ENCODE measurements at regions not wholly inside any gene's neighbourhood (a gene's known extent, or its start where the extent isn't known, plus 50 kb on each side); places are given as distances from the start of the nearest gene placed in this dataset.
A peak's percentile ranks its signal among the peaks of the same experiment; 100 is the strongest.
"Not testable (repeated sequence)": the region's sequence is repeated elsewhere in the genome, so short reads cannot be mapped to it uniquely, and the experiment has no call there.

DNA sequence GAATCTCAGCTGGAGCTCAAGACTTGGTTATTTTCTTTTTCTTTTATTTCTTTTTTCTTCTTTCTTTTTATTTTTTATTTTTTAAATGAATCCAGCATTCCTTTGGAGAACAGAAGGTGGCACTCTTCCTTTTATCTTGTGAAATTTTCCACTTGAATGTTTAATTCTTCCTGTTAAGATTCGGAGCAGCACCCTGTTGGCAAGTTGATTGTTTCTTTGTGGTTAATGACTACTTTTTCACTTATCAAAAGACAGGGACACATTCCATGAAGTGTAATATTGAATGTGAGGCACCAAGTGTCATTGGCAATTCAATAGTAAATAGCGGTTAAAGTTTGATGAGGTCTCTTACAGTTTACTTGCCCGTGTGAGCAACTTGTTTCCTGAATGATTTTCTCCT lies 240.5 kb upstream of the CHD1 start:
- DNase-seq (ENCODE audit: low spot score) (no peak), FAIRE-seq (no peak)

DNA sequence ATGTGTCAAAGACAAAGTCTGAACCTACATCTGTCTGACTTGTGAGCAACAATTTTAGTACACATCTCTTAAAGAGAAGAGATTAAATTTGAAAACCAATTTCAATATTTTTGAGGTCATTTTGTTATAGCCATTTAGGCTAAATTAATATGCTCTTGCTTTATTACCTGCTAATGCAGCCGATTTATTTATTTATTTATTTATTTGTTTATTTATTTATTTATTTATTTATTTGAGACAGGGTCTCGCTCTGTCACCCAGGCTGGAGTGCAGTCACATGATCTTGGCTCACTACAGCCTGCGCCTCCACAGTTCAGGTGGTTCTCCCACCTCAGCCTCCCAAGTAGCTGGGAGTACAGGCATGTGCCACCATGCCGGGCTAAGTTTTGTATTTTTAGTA lies 232.7 kb upstream of the CHD1 start:
- FAIRE-seq; DNase-seq (ENCODE audit: low spot score): not testable (repeated sequence)

DNA sequence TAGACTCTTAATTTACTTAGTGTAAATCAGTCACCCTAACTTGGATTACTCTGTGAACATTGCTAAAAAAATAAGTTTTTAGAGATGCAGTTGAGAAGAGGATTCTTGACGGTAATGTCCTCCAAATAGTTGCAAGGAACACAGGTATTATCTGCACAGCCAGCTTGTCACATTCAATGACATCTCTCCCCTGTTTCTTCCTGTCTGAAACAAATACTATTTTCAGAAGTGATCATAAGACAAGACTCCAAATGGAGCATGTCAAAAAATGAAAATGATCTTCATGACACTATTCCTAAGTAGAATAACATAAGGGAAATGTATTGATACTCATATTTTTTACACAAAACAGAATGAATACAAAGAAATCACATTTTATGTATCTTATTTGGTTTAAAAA lies 227.9 kb upstream of the CHD1 start:
- DNase-seq (ENCODE audit: low spot score) (no peak), FAIRE-seq (no peak)

DNA sequence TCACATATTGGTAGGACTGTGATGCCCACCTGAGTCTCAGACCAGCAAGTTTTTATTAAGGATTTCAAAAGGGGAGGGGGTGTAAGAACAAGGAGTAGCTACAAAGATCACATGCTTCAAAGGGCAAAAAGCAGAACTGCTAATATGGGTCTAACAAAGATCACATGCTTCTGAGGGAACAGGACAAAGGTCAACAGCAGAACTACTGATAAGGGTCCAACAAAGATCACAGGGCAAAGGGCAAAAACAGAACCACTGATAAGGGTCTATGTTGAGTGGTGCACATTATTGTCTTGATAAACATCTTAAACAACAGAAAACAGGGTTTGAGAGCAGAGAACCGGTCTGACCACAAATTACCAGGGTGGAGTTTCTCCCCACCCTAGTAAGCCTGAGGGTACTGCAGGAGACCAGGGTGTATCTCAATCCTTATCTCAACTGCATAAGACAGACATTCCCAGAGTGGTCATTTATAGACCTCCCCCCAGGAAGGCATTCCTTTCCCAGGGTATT lies 214.5 kb upstream of the CHD1 start:
- DNase-seq (ENCODE audit: low spot score); FAIRE-seq: not testable (repeated sequence)

DNA sequence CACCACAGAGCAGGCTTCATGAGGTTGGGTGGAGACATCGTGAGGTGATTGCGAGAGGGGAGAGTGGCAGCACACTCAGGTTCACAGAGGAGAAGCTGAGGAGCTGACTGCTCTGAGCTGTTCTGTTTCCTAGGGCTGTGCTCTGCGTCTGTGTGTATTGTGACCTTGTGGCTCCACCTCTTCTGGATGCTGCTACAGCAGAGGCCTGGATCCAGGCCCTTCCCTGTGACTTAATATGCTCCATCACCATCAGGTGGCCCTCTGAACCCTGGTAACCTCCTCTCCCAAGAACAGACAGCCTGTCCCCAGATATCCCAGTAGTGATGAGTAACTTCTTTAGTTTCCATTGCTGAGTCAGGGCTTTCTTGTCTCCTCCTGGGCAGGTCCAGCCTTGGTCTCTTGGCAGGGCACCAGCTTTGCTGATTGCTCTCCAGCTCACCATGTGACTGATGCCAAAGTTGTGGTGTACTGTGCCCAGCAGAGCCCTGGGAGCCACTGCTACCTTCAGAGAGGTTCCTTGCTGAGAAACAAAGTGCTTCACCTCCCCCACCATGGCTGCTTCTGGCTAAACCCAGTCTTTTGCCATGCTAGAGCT lies 212.8 kb upstream of the CHD1 start:
- DNase-seq (ENCODE audit: low spot score), result peak; percentile 14
- no peak for FAIRE-seq

DNA sequence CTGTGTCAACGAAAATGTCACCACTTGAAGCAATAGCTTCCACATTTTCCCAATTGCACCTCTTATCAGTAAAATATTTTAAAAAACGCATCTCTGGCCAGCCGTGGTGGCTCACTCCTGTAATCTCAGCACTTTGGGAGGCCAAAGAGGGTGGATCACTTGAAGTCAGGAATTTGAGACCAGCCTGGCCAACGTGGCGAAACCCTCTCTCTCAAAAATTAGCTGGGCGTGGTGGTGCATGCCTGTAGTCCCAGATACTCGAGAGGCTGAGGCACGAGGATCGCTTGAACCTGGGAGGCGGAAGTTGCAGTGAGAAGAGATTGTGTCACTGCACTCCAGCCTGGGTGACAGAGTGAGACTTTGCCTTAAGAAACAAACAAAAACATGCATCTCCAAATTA lies 210.1 kb upstream of the CHD1 start:
- FAIRE-seq, result no peak
- DNase-seq (ENCODE audit: low spot score), result no peak

DNA sequence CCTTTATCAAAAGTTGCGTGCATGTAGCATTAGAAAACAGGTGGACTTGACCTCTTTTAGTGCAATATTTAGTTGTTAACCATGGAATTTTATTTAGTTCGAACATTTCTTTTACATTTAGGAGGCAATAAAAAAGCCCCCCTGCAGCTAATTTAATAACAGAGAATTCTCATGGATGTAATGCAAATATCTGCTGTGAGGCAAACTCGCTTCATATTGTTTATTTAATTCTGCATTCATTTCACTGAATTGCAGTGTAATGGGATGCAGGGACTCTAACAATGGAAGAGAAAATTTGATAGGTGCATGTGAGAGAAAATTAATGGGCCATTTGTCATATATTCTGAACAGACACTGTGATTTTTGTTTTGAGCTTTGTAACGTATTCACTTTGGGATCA lies 205.1 kb upstream of the CHD1 start:
- no peak for FAIRE-seq

DNA sequence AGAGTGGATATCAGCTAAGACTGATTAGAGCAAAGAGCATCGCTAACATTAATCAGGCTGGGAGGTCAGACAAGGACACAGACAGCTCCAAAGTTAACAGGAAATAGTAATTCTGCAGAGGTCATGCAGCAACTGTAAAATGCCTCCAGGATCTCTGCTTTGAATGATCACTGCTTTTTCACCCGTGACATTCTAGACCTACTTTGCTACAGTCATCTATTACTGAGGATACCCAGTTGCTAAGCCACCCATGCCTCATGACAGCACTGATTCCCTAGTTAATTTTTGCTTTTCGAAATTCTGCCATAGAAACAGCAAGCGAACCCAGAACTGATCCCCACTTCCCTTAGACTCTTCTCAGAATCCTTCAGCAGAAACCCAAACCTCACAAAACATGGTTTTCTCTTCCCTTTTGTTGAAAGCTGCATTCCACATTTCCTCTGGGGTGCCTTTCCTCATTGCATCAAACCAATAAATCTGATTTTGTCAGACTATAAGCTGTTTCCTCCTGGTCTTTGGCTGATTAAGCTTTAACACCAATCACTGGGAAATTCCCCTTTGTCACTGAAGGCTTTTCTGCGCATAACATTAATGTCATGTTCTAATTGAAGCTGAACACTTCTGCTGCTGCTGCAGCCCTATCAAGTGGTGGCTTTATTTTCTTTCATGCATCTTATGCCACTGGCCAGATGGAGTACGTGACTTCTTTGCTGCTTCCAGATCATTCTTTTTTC lies 201.1 kb upstream of the CHD1 start:
- DNase-seq (ENCODE audit: low spot score), result no peak
- FAIRE-seq, result no peak

More for the DNA sequence above, 205.1 kb upstream of the CHD1 start:
- DNase-seq (ENCODE audit: low spot score), result no peak

DNA sequence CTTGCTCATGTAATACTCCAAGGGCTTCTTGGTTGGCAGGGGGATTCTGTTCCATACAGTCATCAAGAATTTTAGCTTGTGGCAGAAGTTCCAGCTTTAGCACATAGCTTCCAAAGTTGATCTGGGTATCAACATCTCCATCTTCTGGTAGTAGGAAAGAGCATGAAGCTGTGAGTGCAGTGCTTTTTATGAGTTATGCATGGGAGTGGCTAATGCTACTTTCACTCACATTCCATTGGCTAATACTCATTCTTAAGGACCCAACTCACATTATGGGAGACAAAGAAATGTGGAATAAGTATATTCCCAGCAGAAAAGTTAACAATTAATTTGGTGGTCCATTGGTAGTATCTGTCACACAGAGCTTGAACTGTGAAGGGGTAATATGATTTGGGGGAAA lies 194.2 kb upstream of the CHD1 start:
- no peak for FAIRE-seq
- DNase-seq (ENCODE audit: low spot score), result no peak

DNA sequence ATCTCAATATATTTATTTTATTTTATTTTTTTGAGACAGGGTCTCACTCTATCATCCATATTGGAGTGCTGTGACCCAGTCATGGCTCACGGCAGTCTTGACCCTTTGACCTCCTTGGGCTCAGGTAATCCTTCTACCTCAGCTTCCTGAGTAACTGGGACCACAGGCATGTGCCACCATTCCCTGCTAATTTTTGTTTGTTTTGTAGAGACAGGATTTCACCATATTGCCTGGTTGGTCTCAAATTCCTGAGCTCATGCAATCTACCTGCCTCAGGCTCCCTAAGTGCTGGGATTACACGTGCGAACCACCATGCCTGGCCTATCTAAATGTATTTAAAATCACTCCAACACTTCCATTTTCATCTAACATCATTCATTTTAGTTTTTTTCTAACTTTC lies 190.5 kb upstream of the CHD1 start:
- FAIRE-seq, result no peak

DNA sequence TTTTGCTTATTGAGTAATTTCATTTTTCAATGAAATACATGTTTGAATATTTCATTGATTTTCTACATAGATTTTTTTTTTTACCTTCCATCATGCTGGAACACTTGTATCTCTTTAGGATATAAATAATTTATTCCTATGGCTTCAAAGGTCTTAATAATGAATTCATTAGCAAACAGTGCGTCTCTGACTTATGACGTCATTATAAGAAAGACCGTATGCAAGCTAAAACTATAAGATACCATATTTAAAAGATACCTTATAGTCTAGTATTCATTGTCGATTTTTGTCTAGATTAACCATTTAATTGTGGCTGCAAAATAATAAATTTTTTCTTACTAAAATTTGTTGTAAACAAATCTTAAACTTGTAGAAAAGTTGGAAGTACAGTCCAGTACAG lies 187.7 kb upstream of the CHD1 start:
- FAIRE-seq, result no peak
- no peak for DNase-seq (ENCODE audit: low spot score)

More for the DNA sequence above, 190.5 kb upstream of the CHD1 start:
- no peak for DNase-seq (ENCODE audit: low spot score)

DNA sequence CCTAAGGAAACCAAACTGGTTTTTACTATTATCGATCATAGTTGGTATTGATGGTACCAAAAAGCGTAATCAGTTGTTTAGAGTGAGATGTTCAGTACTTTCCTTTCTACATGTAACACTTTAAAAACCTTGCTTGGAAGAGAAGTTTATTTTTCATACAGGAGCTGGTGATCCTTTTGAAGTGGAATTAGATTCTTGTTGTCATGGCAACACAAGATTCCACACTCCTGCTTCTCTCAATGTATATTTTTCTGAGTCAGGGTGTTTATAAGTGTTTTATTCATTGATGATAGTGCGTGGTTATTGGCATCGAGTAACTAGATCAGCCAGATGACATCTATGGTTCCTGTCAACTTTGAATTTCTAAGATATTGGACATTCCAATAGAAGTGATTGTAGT lies 181.1 kb upstream of the CHD1 start:
- FAIRE-seq (no peak), DNase-seq (ENCODE audit: low spot score) (no peak)

DNA sequence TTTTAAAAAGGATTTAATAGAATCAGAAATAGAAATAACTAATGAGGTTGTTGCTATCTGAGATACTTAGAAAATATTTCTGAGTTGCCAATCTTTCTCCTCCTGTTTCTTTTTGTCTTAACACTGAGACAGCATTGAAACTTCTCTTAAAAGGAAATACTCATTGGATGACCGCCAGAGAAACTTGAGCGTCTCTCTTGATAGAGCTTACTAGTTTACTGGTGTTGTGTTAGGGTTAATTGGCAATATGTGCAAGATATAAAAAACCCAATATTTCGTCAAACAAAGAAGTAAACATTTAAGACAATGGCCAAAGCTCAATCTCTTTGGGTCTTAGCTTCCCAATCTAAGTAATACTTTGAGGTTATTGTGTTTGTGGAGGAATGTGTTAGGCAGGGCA lies 176.4 kb upstream of the CHD1 start:
- no peak for FAIRE-seq

DNA sequence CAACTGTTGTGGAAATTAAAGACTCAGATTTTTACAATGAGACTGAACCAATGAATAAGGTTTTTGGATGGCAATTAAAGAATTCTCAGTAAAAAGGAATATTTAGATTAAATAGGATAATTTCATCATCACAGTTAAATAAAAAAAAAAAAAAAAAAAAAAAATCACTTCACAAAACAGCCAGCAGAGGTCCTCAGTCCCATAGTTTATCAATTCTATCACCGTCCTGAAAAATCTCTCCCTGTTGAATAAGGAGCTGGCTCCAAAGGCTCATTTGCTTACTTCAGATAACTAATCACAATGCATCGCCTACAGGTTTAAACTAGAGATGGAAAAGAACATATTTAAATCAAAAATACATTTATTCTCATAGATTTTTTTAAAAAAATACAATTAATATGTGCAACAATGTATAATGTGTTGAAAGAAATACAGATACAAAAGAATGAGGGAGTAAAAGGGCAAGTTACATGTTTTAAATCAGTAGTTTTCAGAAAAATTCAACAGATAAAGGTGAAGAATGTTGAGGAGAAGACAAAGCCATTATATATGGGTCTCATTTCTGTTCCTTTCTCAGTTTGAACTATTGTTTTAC lies 175.8 kb upstream of the CHD1 start:
- FAIRE-seq, result no peak
- DNase-seq (ENCODE audit: low spot score), result no peak

More for the DNA sequence above, 176.4 kb upstream of the CHD1 start:
- no peak for DNase-seq (ENCODE audit: low spot score)

DNA sequence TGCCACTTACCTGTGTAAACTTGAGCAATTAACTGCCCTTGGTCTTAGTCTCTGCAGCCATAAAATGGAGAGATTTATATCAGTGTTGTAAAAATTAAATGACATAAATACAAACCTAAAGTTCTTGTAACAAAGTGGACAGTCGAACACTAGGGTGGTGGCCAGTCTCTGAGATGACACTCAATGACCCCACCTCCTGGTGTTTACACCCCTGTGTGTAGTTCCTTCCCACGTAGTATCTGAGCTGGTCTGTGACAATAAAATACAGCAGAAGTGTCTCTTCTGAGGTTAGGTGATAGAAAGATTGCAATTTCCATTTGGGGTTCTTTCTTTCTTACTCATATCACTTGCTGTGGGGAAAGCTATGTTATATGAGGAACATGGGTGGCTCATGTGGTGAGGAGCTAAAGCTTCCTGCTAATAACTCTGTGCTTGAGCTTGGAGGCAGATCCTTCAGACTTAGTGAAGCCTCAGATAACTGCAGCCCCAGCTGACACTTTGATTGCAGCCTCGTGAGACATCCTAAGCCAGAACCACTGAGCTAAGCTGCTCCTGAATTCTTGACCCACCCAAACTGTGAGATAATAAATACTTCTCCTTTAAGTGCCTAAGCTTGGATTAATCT lies 173.4 kb upstream of the CHD1 start:
- DNase-seq (ENCODE audit: low spot score) (no peak), FAIRE-seq (no peak)

DNA sequence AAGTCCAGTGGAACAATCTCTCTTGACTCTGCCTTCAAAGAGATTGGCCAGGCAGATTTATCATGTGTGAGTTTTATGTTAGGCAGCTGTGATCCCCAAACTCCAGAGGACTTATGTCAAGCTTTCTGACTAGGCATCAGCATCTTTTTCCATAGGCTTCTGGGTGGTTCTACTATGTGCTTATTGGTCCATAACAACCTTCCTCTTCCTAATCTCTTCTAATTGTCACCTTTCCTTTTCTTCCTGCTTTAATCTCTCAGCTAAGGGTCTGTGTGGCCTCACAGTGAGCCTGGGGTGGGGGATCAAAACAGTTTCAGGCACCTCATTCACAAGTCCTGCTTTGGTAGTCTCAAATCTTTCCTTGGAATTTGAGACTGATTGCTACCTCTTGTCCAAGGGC lies 170.9 kb upstream of the CHD1 start:
- DNase-seq (ENCODE audit: low spot score), result no peak
- no peak for FAIRE-seq

DNA sequence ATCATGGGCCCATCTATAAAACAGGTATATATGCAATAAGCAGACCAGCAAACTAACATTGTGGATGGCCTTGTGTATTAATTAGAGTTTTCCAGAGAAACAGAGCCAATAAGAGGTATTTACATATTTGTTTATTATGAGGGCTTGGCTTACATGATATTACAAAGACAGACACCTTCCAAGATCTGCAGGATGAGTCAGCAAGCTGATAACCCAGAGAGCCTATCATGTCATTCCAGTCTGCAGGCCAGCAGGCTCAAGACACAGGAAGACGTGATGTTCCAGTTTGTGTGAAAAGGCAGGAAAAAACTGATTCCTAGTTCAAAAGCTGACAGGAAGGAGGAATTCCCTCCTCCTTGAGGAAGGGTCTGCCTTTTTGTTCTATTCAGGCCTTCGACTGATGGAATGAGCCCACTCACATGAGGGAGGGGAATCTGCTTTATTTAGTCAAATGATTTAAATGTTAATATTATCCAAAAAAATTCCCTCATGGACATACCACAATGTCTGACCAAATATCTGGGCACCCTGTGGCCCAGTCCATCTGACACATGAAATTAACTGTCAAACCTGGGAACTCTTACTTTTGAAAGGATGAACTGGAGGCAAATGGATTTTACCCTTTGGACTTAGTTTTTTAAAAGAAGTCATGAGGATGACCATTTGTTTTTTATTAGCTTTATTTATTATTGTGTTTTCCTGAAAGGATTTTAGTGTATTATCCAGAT lies 161.2 kb upstream of the CHD1 start:
- FAIRE-seq (no peak), DNase-seq (ENCODE audit: low spot score) (no peak)

DNA sequence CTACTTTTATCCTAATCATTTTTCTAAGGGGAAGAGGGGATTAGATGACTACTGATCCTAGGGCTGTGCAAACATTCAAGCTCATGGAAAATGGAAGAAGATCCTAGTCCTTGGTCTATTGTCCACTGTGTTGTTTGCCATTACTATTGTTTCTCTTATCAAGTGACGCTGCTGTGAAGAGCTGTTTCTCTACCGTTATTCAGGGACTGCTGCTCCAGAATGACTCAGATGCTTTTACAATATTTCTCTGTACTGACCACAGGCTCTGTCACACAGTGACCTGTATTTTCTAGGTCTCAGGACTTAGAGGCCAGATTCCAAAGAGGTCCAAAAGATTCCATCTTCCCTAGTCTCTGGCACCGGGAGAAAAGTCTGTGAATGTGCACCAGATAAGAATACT lies 159.5 kb upstream of the CHD1 start:
- DNase-seq (ENCODE audit: low spot score) (no peak), FAIRE-seq (no peak)

DNA sequence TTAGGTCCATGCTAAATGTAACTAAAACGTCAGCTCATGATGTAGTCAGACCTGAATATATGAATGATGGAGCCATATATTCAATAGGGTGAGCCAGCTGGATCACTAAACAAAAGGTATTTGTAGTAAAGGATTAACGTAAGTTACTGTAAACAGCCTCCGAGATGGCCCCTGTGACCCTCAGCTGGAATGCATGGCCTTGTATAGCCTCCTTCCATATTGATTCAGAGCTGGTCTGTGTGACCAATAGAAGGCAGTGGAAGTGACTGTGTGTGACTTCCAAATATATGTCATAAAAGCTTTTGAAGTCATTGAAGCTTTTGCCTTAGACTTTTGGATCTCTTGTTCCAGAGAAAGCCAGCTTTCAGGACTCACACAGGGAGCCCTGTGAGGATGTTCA lies 154.4 kb upstream of the CHD1 start:
- DNase-seq (ENCODE audit: low spot score) (no peak), FAIRE-seq (no peak)

DNA sequence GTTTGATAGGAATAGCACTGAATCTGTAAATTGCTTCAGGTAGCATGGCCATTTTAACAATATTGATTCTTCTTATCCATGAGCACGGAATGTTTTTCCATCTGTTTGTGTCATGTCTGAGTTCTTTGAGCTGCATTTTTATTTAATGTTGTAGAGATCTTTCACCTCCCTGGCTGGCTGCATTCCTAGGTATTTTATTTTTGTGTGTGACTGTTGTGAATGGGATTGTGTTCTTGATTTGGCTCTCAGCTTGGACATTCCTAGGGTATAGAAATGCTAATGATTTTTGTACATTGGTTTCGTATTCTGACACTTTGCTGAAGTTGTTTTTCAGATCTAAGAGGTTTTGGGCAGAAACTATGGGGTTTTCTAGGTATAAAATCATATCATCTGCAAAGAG lies 152.9 kb upstream of the CHD1 start:
- FAIRE-seq (no peak), DNase-seq (ENCODE audit: low spot score) (no peak)

Data from RCC 7860 (cell line).